ENCODE measurements at regions not wholly inside any gene's neighbourhood (a gene's known extent, or its start where the extent isn't known, plus 50 kb on each side); places are given as distances from the start of the nearest gene placed in this dataset.

GRCh38 chr15:62897634-62898033, 144.9 kb upstream of the TPM1 start:
- H3K4me3 ChIP-seq (ENCODE audit: control insufficient read depth, low read depth, low read length): no peak overlapping the region
- no peak for TF ChIP-seq CTCF (IDR thresholded peaks at IDR 0.05; ENCODE audit: control insufficient read depth, insufficient read depth, low read depth, low read length, missing control alignments)

DNA sequence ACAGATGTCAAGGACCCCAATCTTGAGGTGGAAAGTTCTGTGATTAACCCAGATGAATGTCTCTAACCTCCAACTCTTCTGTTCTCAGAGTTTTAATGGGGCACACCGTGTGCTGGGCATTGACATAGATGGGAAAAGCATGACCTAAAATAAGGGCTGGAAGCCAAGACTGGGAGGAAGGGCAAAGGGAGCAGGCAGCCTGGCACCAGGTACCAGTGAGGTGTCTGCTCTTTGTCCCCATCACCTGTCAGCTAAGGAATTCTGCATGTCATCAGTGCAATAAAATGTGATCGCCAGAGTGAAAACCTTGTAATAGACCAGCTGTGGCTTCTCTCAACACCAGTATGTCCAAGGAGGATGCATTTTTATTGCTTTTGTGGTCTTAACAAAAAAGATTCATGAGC, 143.5 kb upstream of the TPM1 start:
- DNase-seq (ENCODE audit: low read depth): no peak
- no peak for TF ChIP-seq CTCF (IDR thresholded peaks at IDR 0.05; ENCODE audit: control insufficient read depth, insufficient read depth, low read depth, low read length, missing control alignments)

More at GRCh38 chr15:62897634-62898033, 144.9 kb upstream of the TPM1 start:
- no peak for DNase-seq (ENCODE audit: low read depth)

DNA sequence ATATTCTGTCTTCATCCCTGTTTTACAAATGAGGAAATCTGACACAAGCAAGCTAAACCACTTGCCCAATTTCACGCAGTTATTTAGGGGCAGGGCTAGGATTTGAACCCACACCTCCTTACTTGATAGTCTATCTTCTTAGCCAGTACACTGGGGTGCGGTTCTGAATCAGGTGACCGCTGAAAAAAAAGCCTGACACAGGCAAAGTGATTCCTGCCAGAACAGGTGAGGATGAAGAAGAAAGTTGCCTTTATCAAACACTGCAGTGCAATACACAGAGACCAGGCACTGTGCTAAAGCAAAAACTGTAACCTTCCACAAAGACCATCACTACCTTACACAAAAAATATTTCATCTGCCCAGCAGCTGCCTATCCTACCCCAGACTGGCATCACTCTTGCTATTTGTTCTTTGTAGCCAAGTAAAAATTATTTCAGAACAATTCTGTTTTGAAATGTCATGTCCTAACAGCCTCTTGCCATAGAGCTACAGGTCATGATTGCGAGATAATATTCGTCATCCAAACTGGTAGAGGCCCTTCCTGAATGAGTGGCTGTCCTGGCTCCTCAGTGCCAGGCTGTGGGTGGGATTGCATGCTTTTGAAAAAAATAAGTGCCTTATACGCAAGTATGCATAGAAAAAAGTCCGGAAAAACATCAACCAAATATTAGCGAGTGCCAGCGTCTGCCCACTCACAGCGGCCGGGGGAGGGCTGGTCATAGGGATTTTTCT, 142.3 kb upstream of the TPM1 start:
- no peak for TF ChIP-seq CTCF (IDR thresholded peaks at IDR 0.05; ENCODE audit: control insufficient read depth, insufficient read depth, low read depth, low read length, missing control alignments)
- DNase-seq (ENCODE audit: low read depth): no peak

More for the DNA sequence above, 143.5 kb upstream of the TPM1 start:
- no peak overlapping the region for H3K4me3 ChIP-seq (ENCODE audit: control insufficient read depth, low read depth, low read length)

DNA sequence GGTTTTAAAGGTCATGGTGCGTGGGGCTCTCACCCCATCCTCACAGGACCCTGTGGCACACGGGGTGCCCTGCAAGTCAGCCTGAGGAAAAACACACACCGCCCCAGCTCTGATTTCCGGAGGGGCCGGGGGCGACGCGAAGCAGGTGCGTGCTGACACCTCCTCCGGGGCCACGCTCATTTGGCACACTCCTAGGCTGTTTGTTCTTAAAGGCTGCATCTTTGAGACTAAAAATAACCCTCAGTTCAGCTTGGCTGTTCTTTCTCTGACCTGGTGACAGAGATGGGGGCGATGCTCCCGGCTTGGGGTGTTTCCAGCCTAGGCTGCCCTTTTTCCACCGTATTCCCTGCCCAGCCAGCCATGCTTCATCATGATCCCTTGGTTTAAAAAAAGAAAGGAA, 141.5 kb upstream of the TPM1 start:
- TF ChIP-seq CTCF (IDR thresholded peaks at IDR 0.05; ENCODE audit: control insufficient read depth, insufficient read depth, low read depth, low read length, missing control alignments): no peak
- no peak for DNase-seq (ENCODE audit: low read depth)
- no peak overlapping the region for H3K4me3 ChIP-seq (ENCODE audit: control insufficient read depth, low read depth, low read length)

More for the DNA sequence above, 142.3 kb upstream of the TPM1 start:
- H3K4me3 ChIP-seq (ENCODE audit: control insufficient read depth, low read depth, low read length): no peak overlapping the region

GRCh38 chr15:62901909-62902546, 140.5 kb upstream of the TPM1 start:
- H3K4me3 ChIP-seq (ENCODE audit: control insufficient read depth, low read depth, low read length): no peak overlapping the region
- DNase-seq (ENCODE audit: low read depth): no peak
- TF ChIP-seq CTCF (IDR thresholded peaks at IDR 0.05; ENCODE audit: control insufficient read depth, insufficient read depth, low read depth, low read length, missing control alignments): no peak

- no peak for DNase-seq (ENCODE audit: low read depth)
- no peak overlapping the region for H3K4me3 ChIP-seq (ENCODE audit: control insufficient read depth, low read depth, low read length)
- TF ChIP-seq CTCF (IDR thresholded peaks at IDR 0.05; ENCODE audit: control insufficient read depth, insufficient read depth, low read depth, low read length, missing control alignments): no peak
Measured at GRCh38 chr15:62902821-62903220, 139.7 kb upstream of the TPM1 start.

Data from AG09309 (cell line).